ENCODE measurements at regions not wholly inside any gene's neighbourhood (a gene's known extent, or its start where the extent isn't known, plus 50 kb on each side); places are given as distances from the start of the nearest gene placed in this dataset.

DNA sequence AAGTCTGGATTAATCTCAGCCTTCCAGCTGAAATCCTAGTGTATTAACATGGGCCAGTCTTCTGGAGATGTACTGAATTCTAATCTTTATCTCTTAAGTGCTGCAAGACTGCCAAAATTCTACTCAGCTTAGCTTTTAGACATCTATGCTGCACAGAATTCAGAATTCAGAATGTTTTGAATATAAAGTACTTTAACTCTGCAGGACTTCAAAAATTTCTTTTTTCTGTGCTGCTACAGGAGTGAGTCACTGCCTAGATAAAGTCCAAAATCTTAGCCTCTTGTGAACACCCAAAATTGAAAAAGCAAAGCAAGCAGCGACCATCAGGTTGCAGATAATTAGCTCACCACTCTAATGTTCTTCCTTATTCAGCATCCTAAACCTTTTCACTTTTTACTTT is 1092.6 kb upstream of the PCDH10 start:
- no peak overlapping the region for H2AFZ ChIP-seq (ENCODE audit: control insufficient read depth, low read length)
- dilution Hi-C loops (cut with MboI; ENCODE audit: extremely low pct_ligation_motif_present, low sequenced_read_pairs), result no loop called here
- H3K4me2 ChIP-seq (ENCODE audit: control insufficient read depth, extremely low read depth, insufficient read depth, low read depth, low read length), result no peak overlapping the region
- H3K27me3 ChIP-seq (ENCODE audit: control insufficient read depth, extremely low read depth, insufficient read depth, low read length), result no peaks in the 10 kb centered on the region
- no peaks in the 10 kb centered on the region for H3K79me2 ChIP-seq (ENCODE audit: control insufficient read depth, insufficient read depth, low read length)
- H3K9ac ChIP-seq (ENCODE audit: control insufficient read depth, extremely low read depth, insufficient read depth, low read length), result no peak overlapping the region
- H3K36me3 ChIP-seq (ENCODE audit: control insufficient read depth in 2 of 2, extremely low read depth in 1 of 2, insufficient read depth in 2 of 2, low read length in 2 of 2), result no peaks in the 10 kb centered on the region
- no peak overlapping the region for H3K27ac ChIP-seq (ENCODE audit: control insufficient read depth, insufficient read depth, low read length)
- FAIRE-seq (no peak), DNase-seq (ENCODE audit: low read depth, low spot score) (no peak)
- H3K9me3 ChIP-seq (ENCODE audit: control insufficient read depth, low read depth, low read length), result peaks cover 2% of the 10 kb centered on the region
- TF ChIP-seq, protein P1, sequence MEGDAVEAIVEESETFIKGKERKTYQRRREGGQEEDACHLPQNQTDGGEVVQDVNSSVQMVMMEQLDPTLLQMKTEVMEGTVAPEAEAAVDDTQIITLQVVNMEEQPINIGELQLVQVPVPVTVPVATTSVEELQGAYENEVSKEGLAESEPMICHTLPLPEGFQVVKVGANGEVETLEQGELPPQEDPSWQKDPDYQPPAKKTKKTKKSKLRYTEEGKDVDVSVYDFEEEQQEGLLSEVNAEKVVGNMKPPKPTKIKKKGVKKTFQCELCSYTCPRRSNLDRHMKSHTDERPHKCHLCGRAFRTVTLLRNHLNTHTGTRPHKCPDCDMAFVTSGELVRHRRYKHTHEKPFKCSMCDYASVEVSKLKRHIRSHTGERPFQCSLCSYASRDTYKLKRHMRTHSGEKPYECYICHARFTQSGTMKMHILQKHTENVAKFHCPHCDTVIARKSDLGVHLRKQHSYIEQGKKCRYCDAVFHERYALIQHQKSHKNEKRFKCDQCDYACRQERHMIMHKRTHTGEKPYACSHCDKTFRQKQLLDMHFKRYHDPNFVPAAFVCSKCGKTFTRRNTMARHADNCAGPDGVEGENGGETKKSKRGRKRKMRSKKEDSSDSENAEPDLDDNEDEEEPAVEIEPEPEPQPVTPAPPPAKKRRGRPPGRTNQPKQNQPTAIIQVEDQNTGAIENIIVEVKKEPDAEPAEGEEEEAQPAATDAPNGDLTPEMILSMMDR (optimal IDR thresholded peaks at IDR 0.05 in 1 of 3, IDR thresholded peaks at IDR 0.05 in 1 of 3, conservative IDR thresholded peaks at IDR 0.05 in 1 of 3; ENCODE audit: extremely low read depth in 1 of 3, insufficient read depth in 2 of 3, low read length in 3 of 3), result no peak
- no peak for TF ChIP-seq EZH2 (IDR thresholded peaks at IDR 0.05; ENCODE audit: low read length)
- no peak overlapping the region for H3K4me3 ChIP-seq (ENCODE audit: control insufficient read depth in 2 of 3, extremely low read depth in 1 of 3, insufficient read depth in 2 of 3, low read depth in 1 of 3, low read length in 3 of 3)
- no peaks in the 10 kb centered on the region for H3K9me1 ChIP-seq (ENCODE audit: control insufficient read depth, extremely low read depth, insufficient read depth, low read length)
- H4K20me1 ChIP-seq (ENCODE audit: control insufficient read depth, extremely low read depth, insufficient read depth, low read length), result no peaks in the 10 kb centered on the region
- H3K4me1 ChIP-seq (ENCODE audit: control insufficient read depth, extremely low read depth, insufficient read depth, low read length), result peaks cover 3% of the 10 kb centered on the region

DNA sequence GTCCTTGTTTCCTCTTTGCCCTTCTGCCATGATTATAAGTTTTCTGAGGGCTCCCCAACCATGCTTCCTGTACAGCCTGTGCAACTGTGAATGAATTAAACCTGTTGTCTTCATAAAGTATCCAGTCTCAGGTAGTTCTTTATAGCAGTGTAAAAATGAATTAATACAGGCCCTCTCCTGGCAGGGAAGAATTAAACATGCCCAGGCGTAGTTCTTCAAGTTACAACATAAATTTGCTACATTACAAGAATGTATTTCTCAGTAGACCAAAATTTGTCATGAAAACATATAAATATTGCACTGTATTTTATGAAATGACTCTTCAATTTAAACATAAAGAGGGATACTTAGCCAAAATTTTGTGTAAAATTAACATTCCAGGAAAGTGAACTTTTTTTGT is 1089.9 kb upstream of the PCDH10 start:
- no peak overlapping the region for H3K4me3 ChIP-seq (ENCODE audit: control insufficient read depth in 2 of 3, extremely low read depth in 1 of 3, insufficient read depth in 2 of 3, low read depth in 1 of 3, low read length in 3 of 3)
- peak; percentile 74 for FAIRE-seq
- peak; percentile 35 for DNase-seq (ENCODE audit: low read depth, low spot score)
- no peak overlapping the region for H3K4me2 ChIP-seq (ENCODE audit: control insufficient read depth, extremely low read depth, insufficient read depth, low read depth, low read length)
- H3K27me3 ChIP-seq (ENCODE audit: control insufficient read depth, extremely low read depth, insufficient read depth, low read length), result no peaks in the 10 kb centered on the region
- H4K20me1 ChIP-seq (ENCODE audit: control insufficient read depth, extremely low read depth, insufficient read depth, low read length), result no peaks in the 10 kb centered on the region
- H3K79me2 ChIP-seq (ENCODE audit: control insufficient read depth, insufficient read depth, low read length), result no peaks in the 10 kb centered on the region
- H2AFZ ChIP-seq (ENCODE audit: control insufficient read depth, low read length), result no peak overlapping the region
- H3K9me1 ChIP-seq (ENCODE audit: control insufficient read depth, extremely low read depth, insufficient read depth, low read length), result no peaks in the 10 kb centered on the region
- no peak overlapping the region for H3K27ac ChIP-seq (ENCODE audit: control insufficient read depth, insufficient read depth, low read length)
- no peaks in the 10 kb centered on the region for H3K36me3 ChIP-seq (ENCODE audit: control insufficient read depth in 2 of 2, extremely low read depth in 1 of 2, insufficient read depth in 2 of 2, low read length in 2 of 2)
- peaks cover 3% of the 10 kb centered on the region for H3K4me1 ChIP-seq (ENCODE audit: control insufficient read depth, extremely low read depth, insufficient read depth, low read length)
- H3K9me3 ChIP-seq (ENCODE audit: control insufficient read depth, low read depth, low read length), result peaks cover 2% of the 10 kb centered on the region
- no peak overlapping the region for H3K9ac ChIP-seq (ENCODE audit: control insufficient read depth, extremely low read depth, insufficient read depth, low read length)
- TF ChIP-seq EZH2 (IDR thresholded peaks at IDR 0.05; ENCODE audit: low read length), result no peak
- TF ChIP-seq, protein P1 (optimal IDR thresholded peaks at IDR 0.05 in 1 of 3, IDR thresholded peaks at IDR 0.05 in 1 of 3, conservative IDR thresholded peaks at IDR 0.05 in 1 of 3; ENCODE audit: extremely low read depth in 1 of 3, insufficient read depth in 2 of 3, low read length in 3 of 3), result no peak
- dilution Hi-C loops (cut with MboI; ENCODE audit: extremely low pct_ligation_motif_present, low sequenced_read_pairs), result no loop called here
